GM12874 (cell line): ENCODE measurements at regions not wholly inside any gene's neighbourhood (a gene's known extent, or its start where the extent isn't known, plus 50 kb on each side); places are given as distances from the start of the nearest gene placed in this dataset.

ENCODE experiments used
- CTCF ChIP-seq: IDR thresholded peaks from 2 replicates; pipeline ENCODE4 v1.5.1; 2011; ENCODE audit warnings: low read depth, mild to moderate bottlenecking, control low read depth, low read length, moderate library complexity; ENCODE audit not compliant: insufficient read depth

- TF ChIP-seq CTCF: no peak
Observed at GRCh38 chr2:21438949-21439348, 315.2 kb downstream of the TDRD15 start.

DNA sequence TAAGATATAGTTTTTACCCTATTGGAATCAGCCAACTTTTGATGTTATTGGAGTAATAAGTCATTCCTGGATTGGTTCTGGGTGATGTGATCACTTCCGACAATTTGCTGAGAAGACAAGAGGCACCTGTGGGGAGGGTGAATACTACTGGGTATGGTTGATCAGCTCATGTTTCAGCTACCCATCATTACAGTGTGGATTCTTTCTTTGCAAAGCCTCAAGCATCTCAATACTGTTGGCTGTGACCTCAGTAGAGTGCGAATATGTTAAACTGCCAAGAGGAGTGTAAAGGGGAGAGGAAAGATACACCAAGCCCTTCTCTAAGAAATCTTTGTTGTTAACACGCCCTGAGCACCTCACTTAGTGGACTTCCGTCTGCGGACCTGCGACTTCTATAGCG, 317.7 kb downstream of the TDRD15 start:
- no peak for TF ChIP-seq CTCF

- no peak for TF ChIP-seq CTCF
Observed at GRCh38 chr2:21443494-21444105, 319.8 kb downstream of the TDRD15 start.

DNA sequence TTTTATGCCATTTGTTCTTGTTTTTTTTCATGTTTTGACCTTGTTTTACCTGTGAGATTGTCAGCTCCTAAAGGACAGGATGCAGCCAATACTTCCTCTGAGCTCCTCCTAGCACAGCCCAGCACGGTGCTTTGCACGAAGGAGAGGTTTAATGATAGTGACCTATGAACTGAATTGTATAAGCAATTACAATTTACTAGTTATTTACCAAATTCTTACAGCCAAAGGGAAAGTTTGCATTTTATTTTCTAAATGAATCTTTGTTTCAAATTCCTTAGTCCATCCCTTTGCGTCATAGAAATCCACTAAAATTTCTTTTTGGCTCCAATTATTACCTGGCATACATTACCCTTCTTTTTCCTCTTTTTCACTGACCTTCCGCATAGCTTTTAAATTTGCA, 326.1 kb downstream of the TDRD15 start:
- TF ChIP-seq CTCF: no peak

DNA sequence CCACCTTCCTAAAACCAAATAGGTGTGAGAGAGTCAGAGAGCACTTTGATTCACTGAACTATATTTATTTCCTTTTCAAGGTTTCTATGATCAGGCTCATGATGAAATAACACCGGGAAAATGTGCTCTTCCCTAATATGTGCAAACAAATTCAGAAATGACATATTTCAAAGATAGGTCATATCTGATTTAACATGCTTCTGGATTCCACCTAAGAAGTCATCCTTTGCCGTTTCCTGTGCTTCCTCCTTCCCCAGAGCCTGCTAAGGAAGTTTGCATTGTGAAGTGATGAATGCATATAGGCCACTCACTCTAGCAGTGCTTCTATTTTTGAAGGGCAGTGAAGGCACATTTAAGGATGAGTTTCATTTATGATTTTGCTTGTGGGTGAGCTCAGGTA, 327.6 kb downstream of the TDRD15 start:
- no peak for TF ChIP-seq CTCF

DNA sequence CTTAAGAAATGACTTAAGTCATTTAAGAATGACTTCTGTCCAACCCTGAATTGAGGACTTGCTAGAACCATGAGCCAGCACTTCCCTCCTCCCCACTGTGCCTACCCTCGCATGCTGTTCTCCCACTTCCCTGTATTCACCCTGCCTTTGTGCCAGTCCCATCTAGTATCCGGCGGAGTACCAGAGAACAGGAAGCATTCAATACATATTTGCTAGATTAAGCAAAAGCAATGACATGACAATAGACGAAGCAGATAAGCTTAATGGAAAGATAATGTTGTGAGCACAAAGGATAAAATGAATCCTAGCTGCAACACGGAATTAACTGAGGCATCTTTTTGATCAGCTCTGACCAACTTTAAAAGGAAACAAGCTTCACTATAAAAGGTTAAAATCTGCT, 328.5 kb downstream of the TDRD15 start:
- TF ChIP-seq CTCF: no peak

- TF ChIP-seq CTCF: no peak
Observed at GRCh38 chr2:21452678-21453077, 328.9 kb downstream of the TDRD15 start.
